H9 (cell line): ENCODE measurements at regions not wholly inside any gene's neighbourhood (a gene's known extent, or its start where the extent isn't known, plus 50 kb on each side); places are given as distances from the start of the nearest gene placed in this dataset.

Experiments used
- DNase-seq: peaks from one replicate; pipeline ENCODE4 v3.0.0-alpha.2; 2017
- H2AFZ ChIP-seq: one replicate; pipeline ENCODE4 v1.6.1; 2013; ENCODE audit warnings: mild to moderate bottlenecking, low read length, control low read depth, moderate library complexity
- H2AK5ac ChIP-seq: 2 replicates; pipeline ENCODE4 v1.6.1; 2013; ENCODE audit warnings: low read length, control low read depth, mixed read lengths; ENCODE audit not compliant: insufficient read length
- H2BK120ac ChIP-seq: one replicate; pipeline ENCODE4 v1.6.1; 2013; ENCODE audit warnings: low read depth, mild to moderate bottlenecking, low read length, control low read depth, inconsistent platforms; ENCODE audit not compliant: poor library complexity, severe bottlenecking
- H2BK12ac ChIP-seq: 2 replicates; pipeline ENCODE4 v1.6.1; 2013; ENCODE audit warnings: low read length, control low read depth, mixed read lengths, low read depth; ENCODE audit not compliant: insufficient read length
- H2BK15ac ChIP-seq: 2 replicates; pipeline ENCODE4 v1.6.1; 2013; ENCODE audit warnings: low read depth, low read length, control low read depth
- H2BK20ac ChIP-seq: one replicate; pipeline ENCODE4 v1.6.1; 2013; ENCODE audit warnings: low read depth, mild to moderate bottlenecking, low read length, control low read depth, inconsistent platforms; ENCODE audit not compliant: poor library complexity, severe bottlenecking
- H2BK5ac ChIP-seq: 2 replicates; pipeline ENCODE4 v1.6.1; 2013; ENCODE audit warnings: low read length, control low read depth, mixed read lengths; ENCODE audit not compliant: insufficient read length
- H3K14ac ChIP-seq: 2 replicates; pipeline ENCODE4 v1.6.1; 2013; ENCODE audit warnings: low read length, control low read depth; ENCODE audit not compliant: insufficient read depth
- H3K18ac ChIP-seq: 2 replicates; pipeline ENCODE4 v1.6.1; 2013; ENCODE audit warnings: low read depth, mild to moderate bottlenecking, mixed read lengths, low read length, control low read depth; ENCODE audit not compliant: insufficient read length
- H3K23ac ChIP-seq: 2 replicates; pipeline ENCODE4 v1.6.1; 2013; ENCODE audit warnings: low read length, control low read depth, mixed read lengths, low read depth; ENCODE audit not compliant: insufficient read length
- H3K23me2 ChIP-seq: 2 replicates; pipeline ENCODE4 v1.6.1; 2013; ENCODE audit warnings: low read depth, mild to moderate bottlenecking, mixed read lengths, low read length, control low read depth; ENCODE audit not compliant: insufficient read length, poor library complexity, severe bottlenecking
- H3K27ac ChIP-seq: 2 replicates; pipeline ENCODE4 v1.5.1; 2013; ENCODE audit warnings: low read length, control low read depth, mixed read lengths, low read depth; ENCODE audit not compliant: insufficient read length
- H3K27me3 ChIP-seq: 2 replicates; pipeline ENCODE4 v1.6.1; 2013; ENCODE audit warnings: low read length, control low read depth, inconsistent platforms; ENCODE audit not compliant: insufficient read depth
- H3K4ac ChIP-seq: 2 replicates; pipeline ENCODE4 v1.6.1; 2013; ENCODE audit warnings: low read depth, mild to moderate bottlenecking, control low read depth, inconsistent platforms, low read length, moderate library complexity
- H3K4me1 ChIP-seq: 2 replicates; pipeline ENCODE4 v1.6.1; 2013; ENCODE audit warnings: low read length, control low read depth, inconsistent platforms; ENCODE audit not compliant: insufficient read depth
- H3K4me2 ChIP-seq: 2 replicates; pipeline ENCODE4 v1.6.1; 2013; ENCODE audit warnings: low read length, control low read depth, mixed read lengths; ENCODE audit not compliant: insufficient read length, insufficient read depth
- H3K56ac ChIP-seq: 2 replicates; pipeline ENCODE4 v1.6.1; 2013; ENCODE audit warnings: low read depth, mild to moderate bottlenecking, mixed read lengths, low read length, control low read depth; ENCODE audit not compliant: insufficient read length
- H3K79me1 ChIP-seq: 2 replicates; pipeline ENCODE4 v1.6.1; 2013; ENCODE audit warnings: low read depth, mild to moderate bottlenecking, moderate library complexity, low read length, control low read depth, inconsistent platforms; ENCODE audit not compliant: insufficient read depth, poor library complexity, severe bottlenecking
- H3K79me2 ChIP-seq: 2 replicates; pipeline ENCODE4 v1.6.1; 2013; ENCODE audit warnings: low read length, control low read depth, inconsistent platforms; ENCODE audit not compliant: insufficient read depth
- H3K9ac ChIP-seq: 2 replicates; pipeline ENCODE4 v1.6.1; 2013; ENCODE audit warnings: low read length, control low read depth, mixed read lengths; ENCODE audit not compliant: insufficient read length; ENCODE audit errors: extremely low read depth
- H3K9me3 ChIP-seq: one replicate; pipeline ENCODE4 v1.6.1; 2013; ENCODE audit warnings: low read depth, low read length, inconsistent platforms; ENCODE audit not compliant: control insufficient read depth
- H3T11ph ChIP-seq: one replicate; pipeline ENCODE4 v1.6.1; 2013; ENCODE audit warnings: mild to moderate bottlenecking, low read length, control low read depth, inconsistent platforms
- H4K20me1 ChIP-seq: one replicate; pipeline ENCODE4 v1.6.1; 2013; ENCODE audit not compliant: control insufficient read depth, insufficient read length, insufficient read depth
- H4K5ac ChIP-seq: 2 replicates; pipeline ENCODE4 v1.6.1; 2013; ENCODE audit warnings: low read depth, mild to moderate bottlenecking, mixed read lengths, low read length, control low read depth; ENCODE audit not compliant: insufficient read length
- H4K8ac ChIP-seq: replicated peaks from 2 replicates; pipeline ENCODE4 v1.6.1; 2013; ENCODE audit warnings: low read length, control low read depth, mixed read lengths, low read depth; ENCODE audit not compliant: insufficient read length
- H4K91ac ChIP-seq: 2 replicates; pipeline ENCODE4 v1.6.1; 2013; ENCODE audit warnings: low read depth, mild to moderate bottlenecking, moderate library complexity, mixed read lengths, low read length, control low read depth; ENCODE audit not compliant: insufficient read length
- H3K27ac Mint-ChIP-seq, 3 experiments: 2 replicates in 2 of 3; 3 replicates in 1 of 3; pipeline ENCODE4 v1.8.0; 2020 to 2021; ENCODE audit warnings: mixed read lengths in 3 of 3, mild to moderate bottlenecking in 1 of 3, moderate library complexity in 1 of 3
- H3K27me3 Mint-ChIP-seq: 2 replicates; pipeline ENCODE4 v1.8.0; 2021; ENCODE audit warnings: low read depth, mild to moderate bottlenecking, moderate library complexity, mixed read lengths
- H3K36me3 Mint-ChIP-seq, 3 experiments: 2 replicates in 2 of 3; 3 replicates in 1 of 3; pipeline ENCODE4 v1.8.0; 2020 to 2021; ENCODE audit warnings: low read depth in 3 of 3, mixed read lengths in 3 of 3; ENCODE audit not compliant: insufficient read depth in 1 of 3
- H3K4me1 Mint-ChIP-seq, 2 experiments: 2 replicates each; pipeline ENCODE4 v1.8.0; 2020; ENCODE audit warnings: mixed read lengths in 2 of 2
- H3K4me3 Mint-ChIP-seq, 2 experiments: 2 replicates in 1 of 2; 3 replicates in 1 of 2; pipeline ENCODE4 v1.8.0; 2020 to 2021; ENCODE audit warnings: mild to moderate bottlenecking in 2 of 2, mixed read lengths in 2 of 2, moderate library complexity in 1 of 2
- H3K9me3 Mint-ChIP-seq, 2 experiments: 2 replicates in 1 of 2; 3 replicates in 1 of 2; pipeline ENCODE4 v1.8.0; 2020; ENCODE audit warnings: mild to moderate bottlenecking in 2 of 2, mixed read lengths in 2 of 2, moderate library complexity in 1 of 2
- WGBS: extraction: QIAGEN DNeasy Blood & Tissue Kit; methylation state at CpG from one replicate; pipeline ENCODE4 v1.1.7; 2013; ENCODE audit warnings: missing lambda C conversion rate, low lambda C conversion rate, mixed read lengths; ENCODE audit not compliant: insufficient read length; ENCODE audit errors: extremely low coverage; 5-methylcytosine and 5-hydroxymethylcytosine counted together
- TF ChIP-seq, protein P1 (sequence below): fragments of 200-600 bp; sonication (generic); conservative IDR thresholded peaks from 3 replicates; pipeline ENCODE4 v1.8.0; 2021; ENCODE audit warnings: antibody characterized with exemption, mild to moderate bottlenecking

DNA sequence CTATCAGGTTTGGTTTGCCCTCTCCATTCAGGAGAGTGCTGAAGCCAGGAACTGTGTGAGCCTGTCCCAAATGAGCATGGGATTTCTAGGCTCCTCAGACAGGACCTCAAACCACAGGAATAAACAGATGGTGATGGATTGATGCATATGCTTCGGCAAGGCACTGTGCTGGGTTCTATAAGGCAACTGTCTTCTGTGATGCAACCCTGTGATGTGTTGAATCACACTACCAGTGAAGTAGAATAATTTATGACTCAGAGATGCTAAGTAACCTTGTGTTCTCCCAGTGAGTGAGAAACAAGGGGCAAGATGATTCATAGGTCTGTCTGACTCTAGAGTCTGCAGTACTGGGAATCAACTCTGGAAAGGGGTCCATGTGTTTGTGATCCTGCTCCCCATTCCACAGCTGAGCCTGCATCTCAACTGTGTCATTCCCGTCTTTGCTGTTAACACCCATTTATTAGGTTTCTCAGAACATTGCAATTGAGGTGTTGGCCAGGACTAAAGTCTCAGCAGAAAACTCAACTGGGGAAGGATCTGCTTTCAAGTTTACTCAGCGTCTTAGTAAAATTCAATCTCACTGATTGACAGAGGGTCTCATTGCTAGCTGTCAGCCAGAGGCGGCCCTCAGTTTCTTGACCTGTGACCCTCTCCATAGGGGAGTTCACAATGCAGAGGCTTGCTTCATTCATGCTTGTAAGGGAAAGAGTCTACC is 510.1 kb upstream of the CFAP20DC start:
- H3K23me2 ChIP-seq, result no peaks in the 10 kb centered on the region
- no peak for DNase-seq
- no peak overlapping the region for H2AFZ ChIP-seq
- no peak overlapping the region for H3K9ac ChIP-seq
- H2BK5ac ChIP-seq, result no peak overlapping the region
- H4K8ac ChIP-seq, result no peak overlapping the region
- Mint-ChIP-seq H3K9me3 (no peaks in the 10 kb centered on the region), H3K27me3 (no peaks in the 10 kb centered on the region; the same call in 1 of the 2 replicates), H3K4me1 (no peaks in the 10 kb centered on the region), H3K4me3 (no peak overlapping the region), H3K27ac (no peak overlapping the region), H3K36me3 (no peaks in the 10 kb centered on the region)
- H2BK120ac ChIP-seq, result no peak overlapping the region
- TF ChIP-seq, protein P1, sequence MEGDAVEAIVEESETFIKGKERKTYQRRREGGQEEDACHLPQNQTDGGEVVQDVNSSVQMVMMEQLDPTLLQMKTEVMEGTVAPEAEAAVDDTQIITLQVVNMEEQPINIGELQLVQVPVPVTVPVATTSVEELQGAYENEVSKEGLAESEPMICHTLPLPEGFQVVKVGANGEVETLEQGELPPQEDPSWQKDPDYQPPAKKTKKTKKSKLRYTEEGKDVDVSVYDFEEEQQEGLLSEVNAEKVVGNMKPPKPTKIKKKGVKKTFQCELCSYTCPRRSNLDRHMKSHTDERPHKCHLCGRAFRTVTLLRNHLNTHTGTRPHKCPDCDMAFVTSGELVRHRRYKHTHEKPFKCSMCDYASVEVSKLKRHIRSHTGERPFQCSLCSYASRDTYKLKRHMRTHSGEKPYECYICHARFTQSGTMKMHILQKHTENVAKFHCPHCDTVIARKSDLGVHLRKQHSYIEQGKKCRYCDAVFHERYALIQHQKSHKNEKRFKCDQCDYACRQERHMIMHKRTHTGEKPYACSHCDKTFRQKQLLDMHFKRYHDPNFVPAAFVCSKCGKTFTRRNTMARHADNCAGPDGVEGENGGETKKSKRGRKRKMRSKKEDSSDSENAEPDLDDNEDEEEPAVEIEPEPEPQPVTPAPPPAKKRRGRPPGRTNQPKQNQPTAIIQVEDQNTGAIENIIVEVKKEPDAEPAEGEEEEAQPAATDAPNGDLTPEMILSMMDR, result no peak
- H3K56ac ChIP-seq, result no peak overlapping the region
- no peak overlapping the region for H3K18ac ChIP-seq
- H3K79me2 ChIP-seq, result no peaks in the 10 kb centered on the region
- no peak overlapping the region for H3K23ac ChIP-seq
- no peak overlapping the region for H3K4me2 ChIP-seq
- WGBS, result no CpG with 5 or more reads among the region's 4 CpGs
- no peak overlapping the region for H3T11ph ChIP-seq
- H3K9me3 ChIP-seq, result no peaks in the 10 kb centered on the region
- no peak overlapping the region for H2BK15ac ChIP-seq
- no peak overlapping the region for H3K14ac ChIP-seq
- H3K27ac ChIP-seq, result no peak overlapping the region
- H4K5ac ChIP-seq, result no peak overlapping the region
- no peak overlapping the region for H2AK5ac ChIP-seq
- H3K79me1 ChIP-seq, result no peaks in the 10 kb centered on the region
- H4K20me1 ChIP-seq, result no peaks in the 10 kb centered on the region
- no peaks in the 10 kb centered on the region for H3K4me1 ChIP-seq
- no peak overlapping the region for H3K4ac ChIP-seq
- no peak overlapping the region for H2BK12ac ChIP-seq
- no peaks in the 10 kb centered on the region for H3K27me3 ChIP-seq
- no peak overlapping the region for H4K91ac ChIP-seq
- H2BK20ac ChIP-seq, result no peak overlapping the region
